IMR-90 (cell line): ENCODE measurements at regions not wholly inside any gene's neighbourhood (a gene's known extent, or its start where the extent isn't known, plus 50 kb on each side); places are given as distances from the start of the nearest gene placed in this dataset.

Experiments
- FOS ChIP-seq: fragments of 150-350 bp; IDR thresholded peaks from 2 replicates; pipeline ENCODE4 v1.6.1; 2016; ENCODE audit warnings: low read depth, low read length
- MAFK ChIP-seq: IDR thresholded peaks from 2 replicates; pipeline ENCODE4 v1.6.1; 2012; ENCODE audit warnings: low read depth, low read length, improper control_type of control experiment
- MXI1 ChIP-seq: IDR thresholded peaks from 2 replicates; pipeline ENCODE4 v1.6.1; 2012; ENCODE audit warnings: low read depth, mild to moderate bottlenecking, low read length, moderate library complexity, borderline replicate concordance
- RAD21 ChIP-seq: IDR thresholded peaks from 2 replicates; pipeline ENCODE4 v1.6.1; 2012; ENCODE audit warnings: low read length, improper control_type of control experiment
- SMC3 ChIP-seq: fragments of 150-350 bp; IDR thresholded peaks from 2 replicates; pipeline ENCODE4 v1.6.1; 2016; ENCODE audit warnings: low read depth, mild to moderate bottlenecking, antibody characterized with exemption, low read length, moderate library complexity

DNA sequence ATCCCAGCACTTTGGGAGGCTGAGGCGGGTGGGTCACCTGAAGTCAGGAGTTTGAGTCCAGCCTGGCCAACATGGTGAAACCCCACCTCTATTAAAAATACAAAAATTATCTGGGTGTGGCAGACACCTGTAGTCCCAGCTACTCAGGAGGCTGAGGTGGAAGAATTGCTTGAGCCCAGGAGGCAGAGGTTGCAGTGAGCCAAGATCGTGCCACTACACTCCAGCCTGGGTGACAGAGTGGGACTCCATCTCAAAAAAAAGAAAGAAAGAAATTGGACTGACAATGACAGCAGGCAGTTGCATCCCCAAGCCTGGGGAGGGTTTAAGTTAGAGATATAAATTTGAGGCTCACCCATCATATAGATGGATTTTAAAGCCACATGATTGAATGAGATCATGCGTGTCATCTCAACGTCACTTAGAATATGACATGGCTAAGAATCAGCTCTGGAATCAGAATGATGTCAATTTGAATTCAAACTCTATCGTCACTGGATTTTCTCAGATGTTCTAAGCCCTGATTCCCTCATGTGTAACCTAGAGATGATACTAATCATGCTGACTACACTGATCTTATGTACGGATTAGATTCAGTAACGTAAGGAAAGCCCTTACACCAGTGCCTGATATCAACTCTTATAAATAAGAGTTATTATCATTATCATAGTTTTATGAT, 534.0 kb upstream of the JARID2 start (continued):
- no peak for TF ChIP-seq MAFK
- TF ChIP-seq FOS: no peak
- no peak for TF ChIP-seq MXI1
- TF ChIP-seq RAD21: no peak
- no peak for TF ChIP-seq SMC3
